ENCODE measurements at regions not wholly inside any gene's neighbourhood (a gene's known extent, or its start where the extent isn't known, plus 50 kb on each side); places are given as distances from the start of the nearest gene placed in this dataset.

- H3K27ac ChIP-seq = no peak overlapping the region
- intact Hi-C loops (cut with DNase I; ENCODE audit: low total_unique reads) = no loop called here
- H3K27me3 ChIP-seq = peaks cover 0 to 3% of the 10 kb centered on the region in 2 donors
- no peaks in the 10 kb centered on the region for H3K9me3 ChIP-seq
- H3K4me1 ChIP-seq = no peaks in the 10 kb centered on the region
- no peak for DNase-seq
- TF ChIP-seq, protein P1, sequence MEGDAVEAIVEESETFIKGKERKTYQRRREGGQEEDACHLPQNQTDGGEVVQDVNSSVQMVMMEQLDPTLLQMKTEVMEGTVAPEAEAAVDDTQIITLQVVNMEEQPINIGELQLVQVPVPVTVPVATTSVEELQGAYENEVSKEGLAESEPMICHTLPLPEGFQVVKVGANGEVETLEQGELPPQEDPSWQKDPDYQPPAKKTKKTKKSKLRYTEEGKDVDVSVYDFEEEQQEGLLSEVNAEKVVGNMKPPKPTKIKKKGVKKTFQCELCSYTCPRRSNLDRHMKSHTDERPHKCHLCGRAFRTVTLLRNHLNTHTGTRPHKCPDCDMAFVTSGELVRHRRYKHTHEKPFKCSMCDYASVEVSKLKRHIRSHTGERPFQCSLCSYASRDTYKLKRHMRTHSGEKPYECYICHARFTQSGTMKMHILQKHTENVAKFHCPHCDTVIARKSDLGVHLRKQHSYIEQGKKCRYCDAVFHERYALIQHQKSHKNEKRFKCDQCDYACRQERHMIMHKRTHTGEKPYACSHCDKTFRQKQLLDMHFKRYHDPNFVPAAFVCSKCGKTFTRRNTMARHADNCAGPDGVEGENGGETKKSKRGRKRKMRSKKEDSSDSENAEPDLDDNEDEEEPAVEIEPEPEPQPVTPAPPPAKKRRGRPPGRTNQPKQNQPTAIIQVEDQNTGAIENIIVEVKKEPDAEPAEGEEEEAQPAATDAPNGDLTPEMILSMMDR (IDR thresholded peaks at IDR 0.05) = no peak
- H3K36me3 ChIP-seq = no peaks in the 10 kb centered on the region
- H3K4me3 ChIP-seq = no peak overlapping the region
These were observed 1125.6 kb upstream of the AUTS2 start for GRCh38 chr7:68472688-68473087.

DNA sequence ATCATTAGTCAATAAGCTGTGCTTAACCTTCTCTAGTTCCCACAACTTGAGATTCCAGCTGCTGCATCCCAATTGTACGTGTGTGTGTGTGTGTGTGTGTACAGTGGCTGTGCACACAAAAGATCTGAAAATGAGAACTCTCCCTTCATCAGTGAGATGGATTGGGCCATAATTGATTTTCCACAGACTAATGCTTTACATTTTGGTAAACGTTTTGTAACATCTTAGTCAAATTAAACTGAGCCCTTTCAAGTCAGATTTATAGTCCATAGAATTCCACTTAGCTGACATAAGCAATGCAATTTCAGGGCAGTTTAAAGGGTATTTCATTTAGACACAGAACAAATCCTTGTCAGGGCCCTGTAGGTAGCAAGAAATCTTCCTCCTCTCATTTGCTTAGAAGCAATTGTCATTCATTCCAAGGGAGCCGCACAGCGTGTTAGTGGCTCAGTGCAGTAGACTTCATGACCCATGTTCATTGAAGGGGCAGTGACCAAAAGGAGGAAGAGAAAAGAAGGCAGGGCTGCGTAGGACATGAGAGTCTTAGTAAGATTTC, 1123.5 kb upstream of the AUTS2 start:
- intact Hi-C loops (cut with DNase I; ENCODE audit: low total_unique reads) = no loop called here
- H3K27me3 ChIP-seq = no peaks in the 10 kb centered on the region
- TF ChIP-seq, protein P1 (IDR thresholded peaks at IDR 0.05) = no peak
- no peak for DNase-seq
- no peaks in the 10 kb centered on the region for H3K36me3 ChIP-seq
- no peak overlapping the region for H3K4me3 ChIP-seq
- H3K9me3 ChIP-seq = no peaks in the 10 kb centered on the region
- no peaks in the 10 kb centered on the region for H3K4me1 ChIP-seq
- H3K27ac ChIP-seq = no peak overlapping the region

- TF ChIP-seq, protein P1 (IDR thresholded peaks at IDR 0.05) = no peak
- Histone ChIP-seq H3K27me3 (peaks cover 0 to 3% of the 10 kb centered on the region in 2 donors), H3K4me3 (no peak overlapping the region), H3K9me3 (no peaks in the 10 kb centered on the region), H3K36me3 (no peaks in the 10 kb centered on the region), H3K4me1 (no peaks in the 10 kb centered on the region), H3K27ac (no peak overlapping the region)
- no peak for DNase-seq
- intact Hi-C loops (cut with DNase I; ENCODE audit: low total_unique reads) = no loop called here
These were observed 1121.3 kb upstream of the AUTS2 start for GRCh38 chr7:68476966-68477365.

- no peaks in the 10 kb centered on the region for H3K4me1 ChIP-seq
- TF ChIP-seq, protein P1 (IDR thresholded peaks at IDR 0.05) = no peak
- intact Hi-C loops (cut with DNase I; ENCODE audit: low total_unique reads) = no loop called here
- no peaks in the 10 kb centered on the region for H3K9me3 ChIP-seq
- DNase-seq = no peak
- no peaks in the 10 kb centered on the region for H3K36me3 ChIP-seq
- H3K27ac ChIP-seq = no peak overlapping the region
- H3K4me3 ChIP-seq = no peak overlapping the region
- H3K27me3 ChIP-seq = peaks cover 0 to 3% of the 10 kb centered on the region in 2 donors
These were observed 1119.9 kb upstream of the AUTS2 start for GRCh38 chr7:68478326-68478725.

GRCh38 chr7:68482800-68483199, 1115.5 kb upstream of the AUTS2 start:
- TF ChIP-seq, protein P1 (IDR thresholded peaks at IDR 0.05) = no peak
- Histone ChIP-seq H3K27ac (no peak overlapping the region), H3K36me3 (no peaks in the 10 kb centered on the region), H3K4me1 (no peaks in the 10 kb centered on the region), H3K9me3 (no peaks in the 10 kb centered on the region), H3K27me3 (peaks cover 0 to 3% of the 10 kb centered on the region in 2 donors), H3K4me3 (no peak overlapping the region)
- intact Hi-C loops (cut with DNase I; ENCODE audit: low total_unique reads) = no loop called here
- DNase-seq = no peak

DNA sequence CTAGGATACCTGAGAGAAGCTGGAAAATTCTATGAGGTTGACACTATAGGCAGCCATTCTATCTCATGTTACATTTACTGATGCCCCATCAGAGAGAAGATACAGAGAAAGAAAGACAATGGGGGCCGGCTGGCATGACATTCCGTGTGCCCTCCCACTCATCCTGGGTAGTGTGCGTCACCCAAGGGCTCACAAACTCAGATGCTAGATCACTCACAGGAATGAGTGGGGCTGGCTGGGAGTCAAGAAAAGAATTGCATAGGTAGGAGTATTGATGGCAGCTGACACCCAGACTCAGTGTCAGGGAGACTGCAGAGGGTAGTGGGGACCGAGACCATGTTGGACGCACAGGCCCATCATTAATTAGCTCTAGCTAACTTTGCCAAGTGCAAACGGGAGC, 1113.5 kb upstream of the AUTS2 start:
- H3K27ac ChIP-seq = no peak overlapping the region
- H3K4me1 ChIP-seq = no peaks in the 10 kb centered on the region
- H3K36me3 ChIP-seq = no peaks in the 10 kb centered on the region
- no peak overlapping the region for H3K4me3 ChIP-seq
- H3K9me3 ChIP-seq = no peaks in the 10 kb centered on the region
- intact Hi-C loops (cut with DNase I; ENCODE audit: low total_unique reads) = no loop called here
- H3K27me3 ChIP-seq = peaks cover 0 to 3% of the 10 kb centered on the region in 2 donors
- TF ChIP-seq, protein P1 (IDR thresholded peaks at IDR 0.05) = no peak
- DNase-seq = no peak
